GM12891 (cell line): ENCODE measurements at regions not wholly inside any gene's neighbourhood (a gene's known extent, or its start where the extent isn't known, plus 50 kb on each side); places are given as distances from the start of the nearest gene placed in this dataset.

ENCODE experiments used
- POLR2A ChIP-seq: IDR thresholded peaks from 2 replicates; pipeline ENCODE4 v1.6.1; 2011; ENCODE audit warnings: low read depth, low read length, control low read depth
- POLR2AphosphoS5 ChIP-seq: IDR thresholded peaks from 2 replicates; pipeline ENCODE4 v1.6.1; 2011; ENCODE audit warnings: low read depth, low read length, control low read depth
- TAF1 ChIP-seq: IDR thresholded peaks from 2 replicates; pipeline ENCODE4 v1.6.1; 2011; ENCODE audit warnings: low read depth, low read length, control low read depth

DNA sequence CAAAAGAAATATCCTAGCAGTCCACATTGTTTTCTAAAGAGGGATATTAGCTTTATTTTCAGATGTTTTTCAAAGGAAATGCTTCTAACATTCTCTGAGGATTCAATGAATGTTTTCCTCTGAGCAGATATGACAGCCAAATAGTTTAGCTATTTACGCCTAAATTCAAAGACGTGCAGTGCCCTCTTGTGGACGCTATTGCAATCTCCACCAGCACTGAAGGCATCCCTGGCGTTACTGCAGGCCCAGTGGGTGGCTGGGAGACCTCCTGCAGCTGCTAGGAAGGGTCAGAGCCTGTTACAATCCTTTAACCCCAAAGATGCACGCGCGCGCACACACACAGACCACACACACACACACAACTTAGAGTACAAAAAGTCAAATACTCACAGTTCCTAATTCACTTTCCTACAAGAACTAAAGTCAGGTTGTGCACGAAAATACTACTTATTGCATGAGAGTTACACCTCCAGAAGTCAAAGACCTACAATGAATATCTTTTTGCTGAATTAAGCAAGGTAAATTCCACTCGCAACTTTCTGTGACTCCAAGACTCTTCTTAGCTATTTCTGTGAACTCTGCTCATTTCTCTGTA is 589.3 kb upstream of the TMEM132C start:
- TF ChIP-seq POLR2A (no peak), POLR2AphosphoS5 (no peak), TAF1 (no peak)
